Gastrocnemius medialis (tissue), 4 donors: ENCODE measurements at regions not wholly inside any gene's neighbourhood (a gene's known extent, or its start where the extent isn't known, plus 50 kb on each side); places are given as distances from the start of the nearest gene placed in this dataset.

Source experiments
- POLR2A ChIP-seq, 2 donors: fragments of 450-650 bp; IDR thresholded peaks; one replicate each; pipeline ENCODE4 v1.6.1; 2017; ENCODE audit warnings: antibody characterized with exemption in 2 of 2, mild to moderate bottlenecking in 2 of 2, moderate library complexity in 2 of 2
- TF ChIP-seq, protein P1 (sequence below), 5 experiments: fragments of 450-650 bp in 3 of 5; fragments of 200-600 bp in 2 of 5; sonication (generic) in 2 of 5; IDR thresholded peaks in 4 of 5; conservative IDR thresholded peaks in 1 of 5; 1 replicate in 4 of 5; 2 replicates in 1 of 5; pipeline ENCODE4 v1.5.1; 2016 to 2019; ENCODE audit warnings: antibody characterized with exemption in 5 of 5, mild to moderate bottlenecking in 3 of 5, moderate library complexity in 3 of 5

DNA sequence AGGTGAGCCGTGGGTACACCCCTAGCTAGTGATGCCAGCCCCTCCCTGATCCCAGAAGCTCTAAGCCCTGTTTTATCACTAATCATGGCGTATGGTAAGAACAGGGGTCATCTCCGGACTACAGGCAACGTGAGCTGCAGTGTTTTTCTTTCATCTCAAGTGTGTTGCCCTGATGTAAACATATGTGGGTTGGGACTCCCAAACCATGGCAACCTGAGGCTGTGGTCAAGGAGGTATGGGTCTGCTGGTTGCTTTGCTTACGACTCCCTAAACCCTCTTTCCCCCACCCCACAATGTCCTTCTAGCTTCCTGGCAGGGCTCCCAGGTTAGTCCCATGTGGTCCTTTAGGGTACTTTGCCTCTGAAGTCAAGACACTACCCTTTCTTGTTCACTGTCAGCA, 53.6 kb upstream of the AFF3 start:
- TF ChIP-seq, protein P1, sequence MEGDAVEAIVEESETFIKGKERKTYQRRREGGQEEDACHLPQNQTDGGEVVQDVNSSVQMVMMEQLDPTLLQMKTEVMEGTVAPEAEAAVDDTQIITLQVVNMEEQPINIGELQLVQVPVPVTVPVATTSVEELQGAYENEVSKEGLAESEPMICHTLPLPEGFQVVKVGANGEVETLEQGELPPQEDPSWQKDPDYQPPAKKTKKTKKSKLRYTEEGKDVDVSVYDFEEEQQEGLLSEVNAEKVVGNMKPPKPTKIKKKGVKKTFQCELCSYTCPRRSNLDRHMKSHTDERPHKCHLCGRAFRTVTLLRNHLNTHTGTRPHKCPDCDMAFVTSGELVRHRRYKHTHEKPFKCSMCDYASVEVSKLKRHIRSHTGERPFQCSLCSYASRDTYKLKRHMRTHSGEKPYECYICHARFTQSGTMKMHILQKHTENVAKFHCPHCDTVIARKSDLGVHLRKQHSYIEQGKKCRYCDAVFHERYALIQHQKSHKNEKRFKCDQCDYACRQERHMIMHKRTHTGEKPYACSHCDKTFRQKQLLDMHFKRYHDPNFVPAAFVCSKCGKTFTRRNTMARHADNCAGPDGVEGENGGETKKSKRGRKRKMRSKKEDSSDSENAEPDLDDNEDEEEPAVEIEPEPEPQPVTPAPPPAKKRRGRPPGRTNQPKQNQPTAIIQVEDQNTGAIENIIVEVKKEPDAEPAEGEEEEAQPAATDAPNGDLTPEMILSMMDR (IDR thresholded peaks at IDR 0.05 in 4 of 5, conservative IDR thresholded peaks at IDR 0.05 in 1 of 5): no peak
- no peak for TF ChIP-seq POLR2A (IDR thresholded peaks at IDR 0.05)
